Right cardiac atrium (tissue), 5 donors: ENCODE measurements at regions not wholly inside any gene's neighbourhood (a gene's known extent, or its start where the extent isn't known, plus 50 kb on each side); places are given as distances from the start of the nearest gene placed in this dataset.
A peak's percentile ranks its signal among the peaks of the same experiment; 100 is the strongest.

Source experiments
- ATAC-seq, 2 donors: fragments of 200-7000 bp; cut with Tn5 transposase; one replicate each; pipeline versions ENCODE4 v1.8.0 to v1.9.1; 2020; ENCODE audit warnings: moderate library complexity in 2 of 2, mild to moderate bottlenecking in 1 of 2
- DNase-seq, 3 donors: peaks; one replicate each; pipeline ENCODE4 v3.0.0-alpha.2; 2020
- H3K27ac ChIP-seq: one replicate; pipeline ENCODE4 v1.5.1; 2013; ENCODE audit warnings: mild to moderate bottlenecking, low read length, control low read depth, moderate library complexity
- H3K27me3 ChIP-seq: one replicate; pipeline ENCODE4 v1.6.1; 2013; ENCODE audit not compliant: control insufficient read depth, insufficient read depth
- H3K4me1 ChIP-seq: one replicate; pipeline ENCODE4 v1.6.1; 2013; ENCODE audit warnings: low read length; ENCODE audit not compliant: control insufficient read depth, insufficient read depth
- H3K4me3 ChIP-seq: one replicate; pipeline ENCODE4 v1.5.1; 2013; ENCODE audit warnings: low read length, control low read depth
- H3K9me3 ChIP-seq: one replicate; pipeline ENCODE4 v1.6.1; 2013; ENCODE audit warnings: low read length; ENCODE audit not compliant: control insufficient read depth
- WGBS: extraction: QIAGEN DNeasy Blood & Tissue Kit; methylation state at CpG from one replicate; pipeline ENCODE4 v1.1.7; 2013; 5-methylcytosine and 5-hydroxymethylcytosine counted together
- intact Hi-C, 4 donors: fragments of 100-400 bp; cut with DNase I; formaldehyde crosslinking; loops; one replicate each; pipeline versions ENCODE4 v1.11.0 to v1.14.0; 2022 to 2023
- donor health status: healthy with polysubstance abuse.
- donor health status: DM: no; HTN: yes; CAD: no.
- donor health status: DM: no; HTN: no; CAD: no.
- donor health status: DM: no; HTN: yes; CAD: no; lungs with severe emphysema.
- donor health status: DM: yes; HTN: yes; CAD: no.

- Histone ChIP-seq H3K4me3 (no peak overlapping the region), H3K27ac (no peak overlapping the region), H3K27me3 (no peaks in the 10 kb centered on the region), H3K9me3 (no peaks in the 10 kb centered on the region), H3K4me1 (peaks cover 2% of the 10 kb centered on the region)
- WGBS: 74% methylated on average over 5 of the region's 5 CpGs
- ATAC-seq: peak; percentile 53 to 67
- peak in 1 of 3 donors; percentile 14 for DNase-seq
- intact Hi-C loops: no loop called here
These were observed 358.7 kb upstream of the TNP1 start for GRCh38 chr2:217218269-217219163.

GRCh38 chr2:217216982-217217381, 357.1 kb upstream of the TNP1 start:
- no peaks in the 10 kb centered on the region for H3K9me3 ChIP-seq
- intact Hi-C loops: no loop called here
- ATAC-seq (no peak), DNase-seq (no peak)
- no peak overlapping the region for H3K4me3 ChIP-seq
- WGBS: 95% methylated on average over 2 of the region's 2 CpGs
- H3K27ac ChIP-seq: no peak overlapping the region
- peaks cover 2% of the 10 kb centered on the region for H3K4me1 ChIP-seq
- no peaks in the 10 kb centered on the region for H3K27me3 ChIP-seq

GRCh38 chr2:217216316-217216715, 356.5 kb upstream of the TNP1 start:
- DNase-seq (no peak), ATAC-seq (no peak)
- Histone ChIP-seq H3K9me3 (no peaks in the 10 kb centered on the region), H3K4me1 (peaks cover 2% of the 10 kb centered on the region), H3K27ac (no peak overlapping the region), H3K4me3 (no peak overlapping the region), H3K27me3 (no peaks in the 10 kb centered on the region)
- intact Hi-C loops: no loop called here
- 63% methylated on average over 4 of the region's 4 CpGs for WGBS

DNA sequence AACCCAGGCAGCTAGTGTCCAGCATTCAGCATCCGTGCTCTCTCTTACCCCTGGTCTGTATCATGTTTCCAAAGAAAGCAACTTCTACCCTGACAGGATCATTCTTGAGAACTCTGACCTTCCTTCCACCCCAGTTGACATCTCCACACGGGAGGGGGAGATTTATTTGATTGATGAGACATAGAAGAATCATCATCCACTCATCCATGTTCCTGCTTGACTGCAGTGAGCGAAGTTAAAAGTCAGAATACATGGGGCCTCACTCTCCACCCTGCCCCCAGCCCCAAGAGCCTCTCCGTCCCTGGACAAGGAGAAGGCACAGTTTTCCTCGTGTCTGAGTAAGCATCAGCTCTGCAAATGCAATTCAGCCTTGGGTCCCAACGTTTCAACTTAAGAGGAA, 356.0 kb upstream of the TNP1 start:
- no peak for ATAC-seq
- Histone ChIP-seq H3K4me1 (peaks cover 2% of the 10 kb centered on the region), H3K27me3 (no peaks in the 10 kb centered on the region), H3K27ac (no peak overlapping the region), H3K4me3 (no peak overlapping the region), H3K9me3 (no peaks in the 10 kb centered on the region)
- 70% methylated on average over 6 of the region's 6 CpGs for WGBS
- DNase-seq: no peak
- intact Hi-C loops: no loop called here

DNA sequence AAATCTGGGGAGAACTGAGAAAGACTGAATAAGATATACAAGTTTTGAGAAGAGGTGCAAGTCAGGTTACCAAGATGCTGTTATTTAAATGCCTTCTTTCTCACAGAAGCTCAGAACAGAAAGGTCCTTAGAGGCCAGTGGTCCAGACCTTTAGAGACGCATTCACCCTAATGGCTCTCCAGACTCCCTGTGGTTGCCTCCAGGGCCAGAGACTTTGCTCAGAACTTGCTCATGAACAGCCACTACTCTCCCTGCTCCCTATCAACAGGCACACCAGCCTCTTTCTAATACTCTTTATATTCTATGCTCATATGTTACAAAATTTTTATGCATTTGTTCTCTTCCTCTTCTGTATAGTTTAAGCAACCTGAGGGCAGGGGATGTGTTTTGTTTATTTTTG, 349.0 kb upstream of the TNP1 start:
- Histone ChIP-seq H3K4me1 (no peaks in the 10 kb centered on the region), H3K27me3 (no peaks in the 10 kb centered on the region), H3K4me3 (no peak overlapping the region), H3K27ac (no peak overlapping the region), H3K9me3 (no peaks in the 10 kb centered on the region)
- DNase-seq (no peak), ATAC-seq (no peak)
- 100% methylated on average over 1 of the region's 1 CpG for WGBS
- intact Hi-C loops: no loop called here

DNA sequence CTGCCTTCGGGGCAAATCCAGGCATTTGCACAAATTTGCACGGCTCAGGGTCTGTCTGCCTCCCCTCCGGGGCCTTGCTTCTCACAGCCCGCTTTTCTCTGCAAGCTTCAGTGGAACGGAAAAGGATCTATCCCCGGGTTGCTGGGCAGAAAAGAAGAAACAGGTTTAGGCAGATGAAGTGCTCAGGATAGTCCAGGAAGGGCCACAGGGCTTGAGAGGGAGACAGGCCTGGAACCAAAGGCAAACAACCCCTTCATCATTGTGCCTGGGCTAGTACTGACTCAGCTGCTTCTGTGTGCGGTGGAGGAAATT, 347.8 kb upstream of the TNP1 start:
- no peaks in the 10 kb centered on the region for H3K9me3 ChIP-seq
- no peaks in the 10 kb centered on the region for H3K27me3 ChIP-seq
- H3K4me3 ChIP-seq: no peak overlapping the region
- no peak for ATAC-seq
- intact Hi-C loops: no loop called here
- no peak overlapping the region for H3K27ac ChIP-seq
- no peak for DNase-seq
- WGBS: 94% methylated on average over 7 of the region's 7 CpGs
- H3K4me1 ChIP-seq: no peaks in the 10 kb centered on the region

DNA sequence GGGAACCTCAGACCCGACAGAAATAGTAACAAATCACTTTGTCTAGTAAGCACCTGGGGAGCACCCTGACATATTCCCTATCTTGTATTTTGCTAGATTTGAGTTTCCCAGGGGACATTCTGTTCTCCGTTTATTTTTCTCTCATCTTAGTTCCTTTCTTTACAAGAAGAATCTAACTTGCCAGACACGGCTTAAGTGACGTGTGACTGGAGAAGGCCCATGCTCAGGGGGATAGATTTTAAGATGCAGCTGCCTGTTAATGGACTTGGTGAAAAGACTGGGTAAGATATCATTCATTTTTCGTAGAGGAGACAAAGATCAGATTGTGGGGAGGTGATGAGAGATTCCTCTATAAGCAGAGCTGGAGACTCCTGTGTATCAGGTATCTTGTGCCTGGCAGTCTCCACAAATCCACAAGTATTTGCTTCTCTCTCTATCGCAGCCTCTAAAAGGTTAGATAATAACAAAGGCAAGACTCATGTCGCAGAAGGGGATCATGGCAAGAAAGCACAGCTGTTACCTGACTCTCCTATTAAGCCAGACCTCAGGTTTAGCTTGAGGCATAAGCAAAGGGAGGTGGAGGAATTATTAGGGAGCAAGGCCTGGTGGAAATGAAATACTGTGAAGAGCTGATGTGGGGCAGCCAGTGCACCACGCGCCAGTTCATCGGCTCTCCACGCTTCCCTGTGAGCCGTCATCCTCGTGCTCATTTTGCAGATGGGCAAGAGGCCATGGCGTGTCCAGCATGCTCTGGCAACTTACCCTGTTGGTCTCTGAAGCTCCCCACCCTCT, 347.2 kb upstream of the TNP1 start:
- WGBS: 82% methylated on average over 14 of the region's 14 CpGs

GRCh38 chr2:217206016-217206725, 346.3 kb upstream of the TNP1 start:
- Histone ChIP-seq H3K27me3 (no peaks in the 10 kb centered on the region), H3K27ac (no peak overlapping the region), H3K4me3 (no peak overlapping the region), H3K4me1 (no peaks in the 10 kb centered on the region), H3K9me3 (no peaks in the 10 kb centered on the region)
- no peak for ATAC-seq
- DNase-seq: no peak
- WGBS: 80% methylated on average over 3 of the region's 3 CpGs
- intact Hi-C loops: no loop called here

More for the DNA sequence above, 347.2 kb upstream of the TNP1 start:
- no peak for ATAC-seq
- H3K27ac ChIP-seq: no peak overlapping the region
- no peak for DNase-seq
- no peaks in the 10 kb centered on the region for H3K4me1 ChIP-seq
- no peaks in the 10 kb centered on the region for H3K9me3 ChIP-seq
- H3K4me3 ChIP-seq: no peak overlapping the region
- H3K27me3 ChIP-seq: no peaks in the 10 kb centered on the region
- intact Hi-C loops: no loop called here

GRCh38 chr2:217204358-217204757, 344.5 kb upstream of the TNP1 start:
- intact Hi-C loops: no loop called here

DNA sequence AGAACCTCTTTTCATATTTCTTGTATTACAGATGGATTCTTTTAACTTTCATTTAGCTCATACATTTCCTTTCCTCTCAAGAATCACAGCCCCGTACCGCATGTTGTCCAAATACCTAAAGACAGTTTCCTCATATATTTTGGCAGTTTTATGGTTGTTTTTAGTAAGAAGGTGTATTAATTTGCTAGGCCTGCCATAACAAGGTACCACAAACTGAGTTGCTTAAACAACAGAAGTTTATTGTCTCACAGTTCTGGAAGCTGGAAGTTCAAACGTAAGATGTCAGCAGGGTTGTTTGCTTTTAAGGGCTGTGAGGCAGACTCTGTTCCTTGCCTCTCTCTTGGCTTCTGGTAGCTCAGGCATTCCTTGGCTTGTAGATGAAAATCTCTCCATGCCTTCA, 343.2 kb upstream of the TNP1 start:
- no peak overlapping the region for H3K27ac ChIP-seq
- H3K4me3 ChIP-seq: no peak overlapping the region
- no peaks in the 10 kb centered on the region for H3K27me3 ChIP-seq
- intact Hi-C loops: no loop called here
- H3K9me3 ChIP-seq: no peaks in the 10 kb centered on the region
- WGBS: 92% methylated on average over 3 of the region's 3 CpGs
- H3K4me1 ChIP-seq: no peaks in the 10 kb centered on the region
- DNase-seq (no peak), ATAC-seq (no peak)

More at GRCh38 chr2:217204358-217204757, 344.5 kb upstream of the TNP1 start:
- no peaks in the 10 kb centered on the region for H3K27me3 ChIP-seq
- H3K4me1 ChIP-seq: no peaks in the 10 kb centered on the region
- H3K27ac ChIP-seq: no peak overlapping the region
- DNase-seq (no peak), ATAC-seq (no peak)
- no peaks in the 10 kb centered on the region for H3K9me3 ChIP-seq
- no peak overlapping the region for H3K4me3 ChIP-seq
- WGBS: 85% methylated on average over 2 of the region's 2 CpGs

DNA sequence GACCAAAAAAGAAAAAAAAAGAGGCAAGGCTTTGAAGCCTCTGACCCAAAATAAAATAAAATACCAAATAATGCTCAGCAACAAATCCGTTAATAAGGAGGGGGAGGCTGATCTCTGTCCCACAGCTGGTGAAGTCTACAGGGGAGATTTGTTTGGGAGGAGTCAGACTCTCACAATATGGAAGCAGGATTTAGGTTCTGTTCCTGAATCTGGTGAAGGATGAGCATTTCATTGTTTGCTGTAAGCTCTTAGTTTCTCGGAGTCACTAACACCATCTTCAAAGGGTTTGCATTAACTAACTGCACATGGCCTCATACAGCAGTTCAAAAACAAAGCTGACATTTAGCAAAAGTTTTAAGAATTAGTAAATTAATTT, 339.4 kb upstream of the TNP1 start:
- Histone ChIP-seq H3K4me1 (no peaks in the 10 kb centered on the region), H3K27ac (no peak overlapping the region), H3K9me3 (peaks cover 2% of the 10 kb centered on the region), H3K4me3 (no peak overlapping the region), H3K27me3 (no peaks in the 10 kb centered on the region)
- WGBS: 88% methylated on average over 2 of the region's 2 CpGs
- intact Hi-C loops: no loop called here
- DNase-seq (no peak), ATAC-seq (no peak)
